Transverse colon (tissue), 4 donors: ENCODE measurements at regions not wholly inside any gene's neighbourhood (a gene's known extent, or its start where the extent isn't known, plus 50 kb on each side); places are given as distances from the start of the nearest gene placed in this dataset.

Experiments used
- DNase-seq: peaks from one replicate; pipeline ENCODE4 v3.0.0-alpha.2; 2019
- H3K27ac ChIP-seq, 4 donors: fragments of 200-600 bp; sonication (generic); 2 replicates each; pipeline ENCODE4 v1.5.1; 2016 to 2018; ENCODE audit warnings: inconsistent platforms in 4 of 4
- H3K27me3 ChIP-seq: fragments of 200-600 bp; sonication (generic); 2 replicates; pipeline ENCODE4 v1.5.1; 2017; ENCODE audit warnings: inconsistent platforms
- H3K36me3 ChIP-seq, 4 donors: fragments of 200-600 bp; sonication (generic); 2 replicates each; pipeline ENCODE4 v1.5.1; 2017 to 2019; ENCODE audit warnings: inconsistent platforms in 4 of 4
- H3K4me1 ChIP-seq, 4 donors: fragments of 200-600 bp; sonication (generic); 2 replicates each; pipeline ENCODE4 v1.5.1; 2017 to 2020; ENCODE audit warnings: inconsistent platforms in 4 of 4
- H3K4me3 ChIP-seq, 4 donors: fragments of 200-600 bp; sonication (generic); 1 replicate in 1 of 4; 2 replicates in 3 of 4; pipeline versions ENCODE4 v1.5.1 to v1.6.1; 2017 to 2019; ENCODE audit warnings: inconsistent platforms in 4 of 4
- H3K9me3 ChIP-seq, 2 donors: fragments of 200-600 bp; sonication (generic); 2 replicates each; pipeline ENCODE4 v1.5.1; 2017 to 2019; ENCODE audit warnings: inconsistent platforms in 2 of 2
- CTCF ChIP-seq, 5 experiments: fragments of 200-600 bp in 3 of 5; fragments of 450-650 bp in 2 of 5; sonication (generic) in 3 of 5; IDR thresholded peaks; 1 replicate in 2 of 5; 2 replicates in 3 of 5; pipeline ENCODE4 v1.5.1; 2016 to 2017; ENCODE audit warnings: antibody characterized with exemption in 5 of 5, inconsistent platforms in 3 of 5, mild to moderate bottlenecking in 2 of 5, moderate library complexity in 1 of 5
- EP300 ChIP-seq: sonication (generic); formaldehyde crosslinking; IDR thresholded peaks from one replicate; pipeline ENCODE4 v1.6.1; 2017; ENCODE audit warnings: antibody characterized with exemption, low read depth
- POLR2A ChIP-seq: fragments of 450-650 bp; IDR thresholded peaks from one replicate; pipeline ENCODE4 v1.6.1; 2016; ENCODE audit warnings: antibody characterized with exemption, mild to moderate bottlenecking, moderate library complexity
- POLR2AphosphoS5 ChIP-seq, 3 donors: sonication (generic); formaldehyde crosslinking; IDR thresholded peaks; one replicate each; pipeline ENCODE4 v1.6.1; 2016; ENCODE audit warnings: antibody characterized with exemption in 3 of 3
- WGBS, 2 donors: methylation state at CpG; one replicate each; pipeline ENCODE4 v1.1.5; 2018; ENCODE audit warnings: low coverage in 1 of 2; 5-methylcytosine and 5-hydroxymethylcytosine counted together
- in situ Hi-C, 4 donors: fragments of 200-750 bp; cut with MboI; loops; one replicate each; pipeline versions ENCODE4 v1.15.0 to v1.15.1; 2017; ENCODE audit warnings: low sequenced_read_pairs in 3 of 4, low pct_ligation_motif_present in 1 of 4, low pct_unique_long_range_greater_than_20kb in 1 of 4
- intact Hi-C: fragments of 100-400 bp; cut with DNase I; formaldehyde crosslinking; loops from one replicate; pipeline ENCODE4 v1.15.1; 2023; ENCODE audit warnings: low total_unique reads

DNA sequence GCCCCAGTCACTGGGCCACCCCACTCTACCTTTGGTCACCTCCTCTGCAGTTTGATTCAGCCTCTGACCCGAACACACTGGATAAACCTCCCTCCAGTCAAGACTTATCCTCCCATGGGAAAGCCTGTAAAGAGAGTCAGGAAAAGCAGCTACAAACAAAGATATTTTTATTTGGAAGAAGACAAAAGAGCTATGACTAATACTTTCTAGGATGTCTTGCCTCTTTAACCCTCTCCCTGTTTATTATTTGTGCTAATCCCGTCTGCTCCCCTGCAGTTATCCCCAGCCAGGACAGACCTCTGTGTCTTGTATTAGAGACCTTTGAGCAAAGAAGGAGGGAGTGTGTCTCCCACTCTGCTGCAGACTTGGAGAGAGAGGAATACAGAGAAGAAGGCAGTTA lies 178.3 kb downstream of the EFNB2 start:
- DNase-seq, result no peak
- no peak for TF ChIP-seq CTCF (IDR thresholded peaks at IDR 0.05)
- TF ChIP-seq POLR2A, result no peak
- TF ChIP-seq EP300, result no peak
- no peak for TF ChIP-seq POLR2AphosphoS5 (IDR thresholded peaks at IDR 0.05)
- Histone ChIP-seq H3K9me3 (no peaks in the 10 kb centered on the region), H3K27ac (no peak overlapping the region), H3K36me3 (no peaks in the 10 kb centered on the region), H3K27me3 (no peaks in the 10 kb centered on the region), H3K4me1 (peaks cover 0 to 8% (median 0%) of the 10 kb centered on the region in 4 donors), H3K4me3 (no peak overlapping the region)
- intact Hi-C loops, result no loop called here
- 51 to 68% methylated on average over 2 of the region's 2 CpGs for WGBS, 2 donors
- in situ Hi-C loops, result no loop called here

DNA sequence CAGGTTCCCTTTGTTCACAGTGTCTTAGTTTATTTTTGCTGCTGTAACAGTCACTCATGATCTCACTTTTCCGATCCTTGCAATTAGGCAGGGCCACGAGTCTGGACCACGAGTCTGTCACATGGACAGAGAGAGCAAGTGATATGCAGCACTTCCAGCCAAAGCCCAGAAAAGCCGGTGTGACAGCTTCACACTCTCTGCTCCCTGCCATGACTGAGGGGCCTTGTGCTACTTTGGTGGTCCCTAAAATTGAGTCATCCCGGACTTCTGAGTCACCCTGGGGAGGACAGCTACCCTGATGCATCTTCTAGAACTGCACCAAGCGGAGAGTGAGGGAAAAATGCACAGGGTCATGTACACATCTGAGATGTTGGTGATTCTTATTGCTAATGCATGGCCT lies 179.6 kb downstream of the EFNB2 start:
- Histone ChIP-seq H3K9me3 (no peaks in the 10 kb centered on the region), H3K27me3 (no peaks in the 10 kb centered on the region), H3K36me3 (no peaks in the 10 kb centered on the region), H3K27ac (no peak overlapping the region), H3K4me3 (no peak overlapping the region), H3K4me1 (peaks cover 0 to 8% (median under 1%) of the 10 kb centered on the region in 4 donors)
- in situ Hi-C loops (no loop called here), intact Hi-C loops (no loop called here)
- no peak for TF ChIP-seq EP300
- TF ChIP-seq POLR2AphosphoS5 (IDR thresholded peaks at IDR 0.05), result no peak
- TF ChIP-seq POLR2A, result no peak
- TF ChIP-seq CTCF (IDR thresholded peaks at IDR 0.05), result no peak
- WGBS, 2 donors, result 80 to 89% methylated on average over 2 to 6 of the region's 6 CpGs
- no peak for DNase-seq

- Histone ChIP-seq H3K9me3 (no peaks in the 10 kb centered on the region), H3K27ac (peak overlapping the region; percentile 19 to 67 (median 47)), H3K36me3 (no peaks in the 10 kb centered on the region), H3K4me1 (peaks cover 0 to 15% (median 7%) of the 10 kb centered on the region in 4 donors), H3K27me3 (no peaks in the 10 kb centered on the region), H3K4me3 (no peak overlapping the region)
- 61% methylated on average over 3 of the region's 3 CpGs; no CpG with 5 or more reads in 1 of the 2 donors for WGBS, 2 donors
- peak; percentile 48 for DNase-seq
- intact Hi-C loops, result no loop called here
- in situ Hi-C loops, result no loop called here
- no peak for TF ChIP-seq CTCF (IDR thresholded peaks at IDR 0.05)
- TF ChIP-seq POLR2AphosphoS5 (IDR thresholded peaks at IDR 0.05), result no peak
- no peak for TF ChIP-seq POLR2A
- TF ChIP-seq EP300, result no peak
Observed at GRCh38 chr13:106354961-106355360, 180.5 kb downstream of the EFNB2 start.

GRCh38 chr13:106352850-106353249 lies 182.6 kb downstream of the EFNB2 start:
- intact Hi-C loops, result no loop called here

More at GRCh38 chr13:106352850-106353249, 182.6 kb downstream of the EFNB2 start:
- Histone ChIP-seq H3K4me1 (peaks cover 0 to 27% (median 17%) of the 10 kb centered on the region in 4 donors), H3K4me3 (no peak overlapping the region), H3K9me3 (no peaks in the 10 kb centered on the region), H3K27me3 (peaks cover 10% of the 10 kb centered on the region), H3K27ac (no peak overlapping the region), H3K36me3 (no peaks in the 10 kb centered on the region)
- DNase-seq, result no peak
- TF ChIP-seq POLR2A, result no peak
- TF ChIP-seq EP300, result no peak
- TF ChIP-seq CTCF (IDR thresholded peaks at IDR 0.05), result no peak
- in situ Hi-C loops, result no loop called here
